ENCODE measurements at regions not wholly inside any gene's neighbourhood (a gene's known extent, or its start where the extent isn't known, plus 50 kb on each side); places are given as distances from the start of the nearest gene placed in this dataset.

DNA sequence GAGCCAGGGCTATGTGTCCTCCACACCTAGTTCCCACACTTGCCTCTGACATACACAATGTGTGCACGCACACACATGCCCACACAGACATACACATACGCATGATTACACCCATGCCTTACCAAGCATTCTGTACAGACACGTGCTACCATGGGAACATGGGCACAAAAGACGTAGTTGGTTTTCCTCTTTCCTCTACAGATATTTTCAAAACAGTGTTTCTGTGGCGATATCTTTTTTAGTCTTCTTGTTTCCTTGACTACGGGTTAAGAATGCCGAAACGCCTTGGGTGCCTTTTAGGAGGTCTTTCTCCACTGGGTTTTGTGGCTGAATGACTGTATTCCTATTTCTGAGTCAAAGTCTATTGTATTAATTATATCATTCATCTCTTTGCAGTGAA lies 75.5 kb upstream of the SPTBN1 start:
- no peak overlapping the region for H3K27ac Mint-ChIP-seq
- H3K9me3 Mint-ChIP-seq: peaks cover 0 to 3% (median 0%) of the 10 kb centered on the region in 9 donors
- no peaks in the 10 kb centered on the region for H3K4me1 Mint-ChIP-seq
- ATAC-seq (no peak), DNase-seq (no peak)
- peaks cover 0 to 12% (median 3%) of the 10 kb centered on the region in 5 donors for H3K27me3 Mint-ChIP-seq
- no peak overlapping the region for H3K4me3 Mint-ChIP-seq
- no peaks in the 10 kb centered on the region for H3K36me3 Mint-ChIP-seq
- POLR2A ChIA-PET: no interaction called here

- POLR2A ChIA-PET: no interaction called here
- peaks cover 0 to 7% (median 3%) of the 10 kb centered on the region in 5 donors for H3K27me3 Mint-ChIP-seq
- peaks cover 0 to 3% (median 0%) of the 10 kb centered on the region in 9 donors for H3K9me3 Mint-ChIP-seq
These were observed 74.8 kb upstream of the SPTBN1 start for GRCh38 chr2:54381293-54381692.

GRCh38 chr2:54382601-54383000 lies 73.5 kb upstream of the SPTBN1 start:
- POLR2A ChIA-PET: no interaction called here
- DNase-seq (no peak), ATAC-seq (no peak)
- no peaks in the 10 kb centered on the region for H3K36me3 Mint-ChIP-seq
- H3K27ac Mint-ChIP-seq: no peak overlapping the region
- H3K4me1 Mint-ChIP-seq: no peaks in the 10 kb centered on the region
- no peak overlapping the region for H3K4me3 Mint-ChIP-seq
- peaks cover 0 to 2% (median 0%) of the 10 kb centered on the region in 5 donors for H3K27me3 Mint-ChIP-seq
- peaks cover 0 to 3% (median 0%) of the 10 kb centered on the region in 9 donors for H3K9me3 Mint-ChIP-seq

More at GRCh38 chr2:54381293-54381692, 74.8 kb upstream of the SPTBN1 start:
- Mint-ChIP-seq H3K36me3 (no peaks in the 10 kb centered on the region), H3K4me1 (no peaks in the 10 kb centered on the region), H3K4me3 (no peak overlapping the region), H3K27ac (no peak overlapping the region)
- DNase-seq (no peak), ATAC-seq (no peak)

DNA sequence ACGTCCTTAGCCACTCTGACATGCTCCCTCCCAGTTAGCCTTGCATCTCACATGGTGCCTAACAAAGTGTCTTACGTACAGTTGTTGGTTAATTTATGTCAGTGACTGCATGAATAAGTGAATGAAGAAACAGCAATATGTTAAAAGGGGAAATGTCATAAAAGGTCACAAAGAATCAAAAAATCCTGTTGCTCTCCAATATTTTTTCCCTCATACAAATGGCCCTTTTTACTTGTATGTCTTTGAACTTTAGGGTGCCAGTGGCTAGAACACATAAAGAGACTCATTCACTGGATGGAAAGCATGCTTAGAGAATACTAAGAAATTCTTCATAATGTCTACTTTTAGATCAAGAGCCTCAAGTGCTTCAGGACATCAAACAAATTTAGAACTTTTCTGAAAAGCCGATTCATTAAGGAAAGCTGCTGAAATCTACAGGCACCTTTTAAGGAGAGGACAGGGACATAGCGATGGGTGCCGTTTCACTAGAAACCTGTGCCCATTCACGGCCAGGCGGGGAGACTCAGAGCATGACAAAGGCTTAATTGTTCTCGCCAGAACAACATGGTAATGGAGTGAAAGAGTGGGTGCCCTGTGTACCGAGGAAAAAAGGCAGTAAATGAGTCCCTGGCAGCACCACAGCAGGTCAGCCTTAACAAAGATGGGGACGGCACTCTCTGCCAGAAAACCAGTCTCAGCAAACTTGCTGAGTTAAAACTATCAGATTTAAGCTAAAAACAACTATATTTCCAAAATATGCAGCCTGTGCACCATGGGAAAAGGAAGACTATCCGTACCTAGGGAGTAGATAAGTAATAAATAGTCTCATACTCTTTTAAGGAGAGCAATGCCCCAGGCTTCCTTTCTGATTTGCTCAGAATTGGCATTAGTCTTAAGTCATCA lies 71.6 kb upstream of the SPTBN1 start:
- Mint-ChIP-seq H3K4me1 (no peaks in the 10 kb centered on the region), H3K4me3 (no peak overlapping the region), H3K27me3 (peaks cover 0 to 2% (median 0%) of the 10 kb centered on the region in 5 donors), H3K9me3 (peaks cover 0 to 3% (median 0%) of the 10 kb centered on the region in 9 donors), H3K36me3 (no peaks in the 10 kb centered on the region), H3K27ac (no peak overlapping the region)
- POLR2A ChIA-PET: no interaction called here
- no peak for ATAC-seq
- no peak for DNase-seq

DNA sequence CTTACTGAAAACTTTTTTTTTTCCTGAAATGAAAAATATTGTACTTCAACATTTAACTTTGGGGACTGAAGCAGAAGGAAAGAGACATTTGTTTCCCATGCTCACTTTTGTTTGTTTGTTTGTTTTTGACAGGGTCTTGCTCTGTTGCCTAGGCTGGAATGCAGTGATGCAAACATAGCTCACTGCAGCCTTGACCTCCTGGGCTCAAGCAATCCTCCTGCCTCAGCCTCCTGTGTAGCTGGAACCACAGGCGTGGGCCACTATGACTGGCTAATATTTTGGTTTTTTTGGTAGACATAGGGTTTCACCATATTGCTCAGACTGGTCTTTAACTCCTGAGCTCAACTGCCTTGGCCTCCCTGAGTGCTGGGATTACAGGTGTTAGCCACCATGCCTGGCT lies 70.9 kb upstream of the SPTBN1 start:
- H3K27ac Mint-ChIP-seq: no peak overlapping the region
- no peaks in the 10 kb centered on the region for H3K4me1 Mint-ChIP-seq
- no peak overlapping the region for H3K4me3 Mint-ChIP-seq
- H3K27me3 Mint-ChIP-seq: peaks cover 0 to 2% (median 0%) of the 10 kb centered on the region in 5 donors
- POLR2A ChIA-PET: no interaction called here
- DNase-seq (no peak), ATAC-seq (no peak)
- no peaks in the 10 kb centered on the region for H3K36me3 Mint-ChIP-seq
- peaks cover 0 to 3% (median 0%) of the 10 kb centered on the region in 9 donors for H3K9me3 Mint-ChIP-seq

- ATAC-seq (no peak), DNase-seq (no peak)
- Mint-ChIP-seq H3K4me1 (no peaks in the 10 kb centered on the region), H3K27me3 (peaks cover 0 to 2% (median 0%) of the 10 kb centered on the region in 5 donors), H3K36me3 (no peaks in the 10 kb centered on the region), H3K27ac (no peak overlapping the region), H3K9me3 (peaks cover 0 to 3% (median 0%) of the 10 kb centered on the region in 9 donors), H3K4me3 (no peak overlapping the region)
- POLR2A ChIA-PET: no interaction called here
These were observed 69.5 kb upstream of the SPTBN1 start for GRCh38 chr2:54386585-54386984.

GRCh38 chr2:54387059-54387991 lies 68.8 kb upstream of the SPTBN1 start:
- H3K9me3 Mint-ChIP-seq: peaks cover 0 to 3% (median 0%) of the 10 kb centered on the region in 9 donors
- ATAC-seq (no peak), DNase-seq (no peak)
- no peaks in the 10 kb centered on the region for H3K4me1 Mint-ChIP-seq
- H3K36me3 Mint-ChIP-seq: no peaks in the 10 kb centered on the region
- POLR2A ChIA-PET: no interaction called here
- H3K4me3 Mint-ChIP-seq: no peak overlapping the region
- H3K27ac Mint-ChIP-seq: no peak overlapping the region
- H3K27me3 Mint-ChIP-seq: peaks cover 0 to 2% (median 0%) of the 10 kb centered on the region in 5 donors

- DNase-seq (no peak), ATAC-seq (no peak)
- Mint-ChIP-seq H3K9me3 (peaks cover 0 to 4% (median 0%) of the 10 kb centered on the region in 9 donors), H3K4me1 (no peaks in the 10 kb centered on the region), H3K4me3 (no peak overlapping the region), H3K27ac (no peak overlapping the region), H3K27me3 (no peaks in the 10 kb centered on the region), H3K36me3 (peaks cover 0 to 5% (median 0%) of the 10 kb centered on the region in 3 donors)
- POLR2A ChIA-PET: no interaction called here
These were observed 68.1 kb upstream of the SPTBN1 start for GRCh38 chr2:54388076-54388475.

DNA sequence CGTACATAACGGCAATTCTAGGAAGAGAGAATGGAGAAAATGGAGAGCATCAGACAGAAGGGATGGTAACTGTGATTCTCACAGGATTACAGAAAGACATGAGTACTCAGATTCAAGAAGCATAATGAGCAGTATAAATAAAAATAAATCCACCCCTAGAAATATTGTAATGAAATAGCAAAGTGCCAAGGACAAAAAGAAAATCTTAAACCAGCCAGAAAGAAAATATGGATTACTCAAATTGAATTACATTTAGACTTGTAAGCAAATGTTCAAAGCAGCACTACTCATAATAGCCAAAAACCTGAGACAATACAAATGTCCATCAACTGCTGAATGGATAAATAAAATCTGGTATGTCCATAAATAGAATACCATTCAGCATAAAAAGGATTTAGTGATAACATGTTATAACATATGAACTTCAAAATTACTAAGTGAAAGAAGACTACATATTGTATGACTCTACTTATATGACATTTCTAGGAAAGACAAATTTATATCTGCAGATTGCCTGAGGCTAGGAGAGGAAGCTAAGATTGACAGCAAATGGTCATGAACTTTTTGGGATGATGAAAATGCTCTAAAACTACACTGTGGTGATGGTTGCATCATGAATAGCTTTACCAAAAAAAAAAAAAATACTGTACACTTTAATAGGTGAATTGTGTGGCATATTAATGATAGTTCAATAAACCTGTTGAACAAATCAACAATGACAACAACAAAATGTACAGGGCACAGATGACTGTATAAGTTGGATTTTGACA lies 63.4 kb upstream of the SPTBN1 start:
- no peak for ATAC-seq
- peaks cover 0 to 9% (median 2%) of the 10 kb centered on the region in 4 donors for H3K4me1 Mint-ChIP-seq
- peaks cover 0 to 4% (median 0%) of the 10 kb centered on the region in 9 donors for H3K9me3 Mint-ChIP-seq
- no peak overlapping the region for H3K4me3 Mint-ChIP-seq
- peak overlapping the region in 1 of 10 donors; percentile 10 for H3K27ac Mint-ChIP-seq
- H3K27me3 Mint-ChIP-seq: no peaks in the 10 kb centered on the region
- peaks cover 0 to 5% (median 0%) of the 10 kb centered on the region in 3 donors for H3K36me3 Mint-ChIP-seq
- no peak for DNase-seq
- POLR2A ChIA-PET: no interaction called here

- Mint-ChIP-seq H3K4me1 (peaks cover 0 to 9% (median 2%) of the 10 kb centered on the region in 4 donors), H3K36me3 (peaks cover 0 to 5% (median 0%) of the 10 kb centered on the region in 3 donors), H3K27ac (peak overlapping the region in 7 of 10 donors; percentile 37 to 86 (median 73)), H3K4me3 (peak overlapping the region in 6 of 10 donors; percentile 8 to 58 (median 24)), H3K27me3 (no peaks in the 10 kb centered on the region), H3K9me3 (peaks cover 0 to 4% (median 0%) of the 10 kb centered on the region in 9 donors)
- ATAC-seq (no peak), DNase-seq (peak in 1 of 10 donors; percentile 12)
- POLR2A ChIA-PET: no interaction called here
These were observed 61.7 kb upstream of the SPTBN1 start for GRCh38 chr2:54394392-54394791.

GRCh38 chr2:54396107-54396506 lies 60.0 kb upstream of the SPTBN1 start:
- DNase-seq (no peak), ATAC-seq (no peak)
- Mint-ChIP-seq H3K4me3 (no peak overlapping the region), H3K4me1 (peaks cover 0 to 9% (median 2%) of the 10 kb centered on the region in 4 donors), H3K9me3 (peaks cover 0 to 4% (median 0%) of the 10 kb centered on the region in 9 donors), H3K27ac (no peak overlapping the region), H3K27me3 (no peaks in the 10 kb centered on the region), H3K36me3 (peaks cover 0 to 5% (median 0%) of the 10 kb centered on the region in 3 donors)
- POLR2A ChIA-PET: no interaction called here

GRCh38 chr2:54396798-54397197 lies 59.3 kb upstream of the SPTBN1 start:
- peaks cover 0 to 5% (median 0%) of the 10 kb centered on the region in 3 donors for H3K36me3 Mint-ChIP-seq
- DNase-seq (no peak), ATAC-seq (no peak)
- H3K27ac Mint-ChIP-seq: no peak overlapping the region
- H3K27me3 Mint-ChIP-seq: no peaks in the 10 kb centered on the region
- H3K4me3 Mint-ChIP-seq: no peak overlapping the region
- H3K4me1 Mint-ChIP-seq: peaks cover 0 to 9% (median 2%) of the 10 kb centered on the region in 4 donors
- POLR2A ChIA-PET: no interaction called here
- peaks cover 0 to 4% (median 0%) of the 10 kb centered on the region in 9 donors for H3K9me3 Mint-ChIP-seq
